Uterus (tissue), 2 donors: ENCODE measurements at regions not wholly inside any gene's neighbourhood (a gene's known extent, or its start where the extent isn't known, plus 50 kb on each side); places are given as distances from the start of the nearest gene placed in this dataset.

Experiments
- CTCF ChIP-seq, 4 experiments: fragments of 200-600 bp in 2 of 4; fragments of 450-650 bp in 2 of 4; sonication (generic) in 2 of 4; IDR thresholded peaks; one replicate each; pipeline ENCODE4 v1.5.1; 2016 to 2019; ENCODE audit warnings: antibody characterized with exemption in 4 of 4, mild to moderate bottlenecking in 2 of 4, moderate library complexity in 1 of 4
- POLR2A ChIP-seq, 2 donors: fragments of 450-650 bp; IDR thresholded peaks; one replicate each; pipeline ENCODE4 v1.6.1; 2016; ENCODE audit warnings: antibody characterized with exemption in 2 of 2, mild to moderate bottlenecking in 1 of 2, moderate library complexity in 1 of 2

GRCh38 chr4:182000077-182000476 is 243.1 kb upstream of the TENM3 start:
- TF ChIP-seq CTCF (IDR thresholded peaks at IDR 0.05), result no peak
- TF ChIP-seq POLR2A (IDR thresholded peaks at IDR 0.05), result no peak
